Stimulated activated CD8-positive, alpha-beta memory T cell treated with anti-CD3 and anti-CD28 coated beads, Interleukin-7, amount 100 ng/mL, for 48 hours (primary cell): ENCODE measurements at regions not wholly inside any gene's neighbourhood (a gene's known extent, or its start where the extent isn't known, plus 50 kb on each side); places are given as distances from the start of the nearest gene placed in this dataset.

Source experiments
- DNase-seq, 2 donors: peaks; one replicate each; pipeline ENCODE4 v3.0.0-alpha.2; 2020; ENCODE audit warnings: low read depth in 1 of 2; ENCODE audit errors: extremely low read depth in 1 of 2

DNA sequence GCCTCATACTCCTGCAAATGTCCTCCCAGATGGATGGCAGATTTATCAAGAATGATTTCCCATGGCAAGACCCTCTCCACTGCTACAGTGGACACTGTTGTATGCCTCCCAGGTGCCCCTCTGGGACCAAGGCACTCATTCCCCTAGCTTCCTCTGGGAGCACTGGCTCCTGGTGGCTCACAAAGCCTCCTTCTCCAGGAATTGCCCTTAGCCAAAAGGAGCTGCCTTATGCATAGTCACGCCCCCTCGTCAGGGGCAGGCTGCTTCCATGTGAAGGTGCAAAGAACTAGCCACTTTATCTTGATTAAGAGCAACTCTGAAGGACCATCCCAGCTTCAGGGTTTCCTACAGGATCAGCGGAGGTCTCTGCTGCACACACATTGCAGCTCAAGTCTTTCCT is 358.1 kb downstream of the CDK5RAP2 start:
- DNase-seq = no peak

GRCh38 chr9:120214332-120214731 is 365.6 kb downstream of the CDK5RAP2 start:
- DNase-seq = no peak

DNA sequence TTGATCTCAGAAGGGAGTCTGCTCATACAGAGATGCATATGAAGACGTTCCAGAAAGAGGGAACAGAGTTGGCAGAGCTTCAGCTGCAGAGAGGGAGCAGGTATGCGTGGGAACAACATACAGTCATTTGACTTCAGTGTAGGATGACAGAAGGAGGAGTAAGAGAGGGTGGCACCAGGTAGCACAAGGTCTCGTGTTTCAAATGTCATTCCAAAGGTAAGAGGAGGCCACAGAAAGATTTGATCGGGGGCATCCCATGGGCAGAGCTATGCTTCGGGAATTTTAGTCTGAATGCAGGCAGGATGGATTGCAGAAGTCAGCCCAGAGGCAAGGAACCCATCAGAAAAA is 367.1 kb downstream of the CDK5RAP2 start:
- no peak for DNase-seq

DNA sequence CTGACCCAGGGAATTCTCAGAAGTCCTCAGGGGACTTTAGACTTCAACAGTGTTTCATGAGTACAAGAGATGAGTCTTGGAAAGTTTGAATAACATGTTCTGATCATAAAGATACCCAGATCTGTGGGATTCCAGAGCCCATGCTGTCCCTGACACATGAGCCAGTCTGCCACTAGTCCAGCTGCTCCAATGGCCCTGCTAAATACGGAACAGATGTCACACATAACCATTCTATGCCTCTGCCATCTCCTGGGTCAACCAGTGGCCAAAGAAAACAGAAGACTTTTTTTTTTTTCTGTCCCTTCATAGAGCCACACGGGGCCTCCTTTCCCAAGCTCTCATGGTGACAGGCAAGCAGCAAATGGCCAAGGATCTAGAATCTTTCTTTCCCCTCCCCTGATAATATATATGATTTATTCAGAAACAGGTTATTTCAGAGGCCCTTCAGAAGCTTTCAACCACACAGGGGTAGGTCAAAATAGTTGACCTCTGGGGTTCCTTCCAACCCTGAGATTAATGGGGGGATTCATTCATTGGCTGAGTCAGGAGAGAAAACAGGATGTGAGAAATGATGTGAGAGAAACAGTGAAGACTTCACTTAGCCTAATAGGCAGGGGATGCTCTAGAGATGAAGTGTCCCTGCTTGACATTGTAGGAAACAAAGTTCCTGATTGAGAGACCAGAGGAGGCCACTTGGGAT is 367.7 kb downstream of the CDK5RAP2 start:
- no peak for DNase-seq

DNA sequence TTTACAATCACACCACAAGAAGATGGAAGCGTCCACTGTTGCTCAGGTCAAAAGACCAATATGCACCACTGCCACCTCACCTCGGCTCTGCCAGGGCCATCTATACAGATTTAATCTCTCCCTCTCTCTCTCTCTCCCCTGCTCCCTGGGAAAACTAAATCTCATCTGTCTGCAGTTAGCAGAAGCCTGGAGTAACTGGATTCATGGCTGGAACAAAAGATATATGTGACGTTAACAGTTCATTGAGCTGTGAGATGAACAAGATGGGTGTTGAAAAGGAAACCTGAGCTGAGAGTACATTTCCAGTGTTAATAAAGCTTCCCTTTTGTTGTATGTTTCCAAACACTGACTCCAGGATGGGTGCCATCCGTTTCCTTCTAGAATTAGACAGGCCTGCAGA is 369.7 kb downstream of the CDK5RAP2 start:
- DNase-seq = no peak

GRCh38 chr9:120202856-120203654 is 376.9 kb downstream of the CDK5RAP2 start:
- no peak for DNase-seq

DNA sequence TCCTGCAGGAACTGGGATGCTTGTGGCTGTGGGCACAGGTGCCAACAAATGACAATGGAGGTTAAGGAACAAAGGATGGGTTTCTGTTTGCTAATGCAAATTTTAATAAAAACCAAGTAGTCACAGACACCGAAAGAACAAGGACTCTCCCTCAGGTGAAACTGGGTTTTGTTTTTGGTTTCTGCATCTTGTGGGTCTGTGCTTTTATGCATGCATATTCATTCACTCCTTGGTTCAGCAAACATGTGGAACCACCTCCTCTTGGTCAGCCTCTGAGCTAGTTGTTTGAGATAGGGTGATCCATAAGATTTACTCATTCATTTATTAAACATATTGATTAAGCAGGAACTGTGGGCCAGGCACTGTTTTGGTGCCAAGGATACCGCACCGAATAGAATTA is 381.9 kb downstream of the CDK5RAP2 start:
- DNase-seq = no peak

DNA sequence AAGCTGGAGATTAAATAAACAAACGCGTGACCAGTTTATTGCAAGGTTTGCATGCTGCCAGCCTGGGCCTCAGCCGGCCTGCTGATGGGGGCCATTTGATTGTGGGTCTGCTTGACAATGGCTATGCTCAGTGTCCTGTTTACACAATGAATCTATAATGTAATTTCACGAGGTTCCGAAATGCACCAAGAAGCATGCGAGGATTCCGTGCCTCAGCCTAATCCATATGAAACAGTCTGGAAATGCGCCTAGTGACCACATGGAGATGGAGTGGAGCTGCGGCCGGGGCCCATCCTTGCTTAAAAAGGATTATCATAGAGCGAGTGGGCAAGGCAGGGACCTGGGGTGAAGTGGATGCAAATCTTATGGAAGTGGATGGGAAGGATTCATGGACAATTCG is 382.4 kb downstream of the CDK5RAP2 start:
- DNase-seq = no peak

GRCh38 chr9:120191141-120191540 is 388.8 kb downstream of the CDK5RAP2 start:
- no peak for DNase-seq

- no peak for DNase-seq
These were observed 392.2 kb downstream of the CDK5RAP2 start for GRCh38 chr9:120187758-120188157.

GRCh38 chr9:120186276-120186675 is 393.7 kb downstream of the CDK5RAP2 start:
- DNase-seq = no peak

GRCh38 chr9:120184266-120184665 is 395.7 kb downstream of the CDK5RAP2 start:
- DNase-seq = no peak

DNA sequence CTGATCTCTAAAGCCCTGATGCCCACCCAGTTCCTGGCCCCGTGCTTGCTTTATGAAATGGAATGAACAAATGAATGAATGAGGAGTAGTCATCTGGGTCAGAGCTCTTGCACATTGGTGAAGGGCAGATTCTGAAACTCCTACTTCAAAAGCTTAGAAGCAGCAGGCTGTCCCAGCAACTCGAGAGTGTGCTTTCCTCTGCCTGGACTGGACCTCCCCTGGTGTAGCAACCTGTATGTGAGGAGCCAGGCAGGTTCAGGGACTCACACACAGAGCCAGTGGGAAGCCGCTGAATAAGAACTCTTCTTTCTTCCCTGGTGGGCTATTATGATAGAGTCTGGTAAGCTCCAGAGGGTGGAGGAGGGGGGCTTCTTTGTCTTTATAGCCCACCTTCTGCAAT is 396.4 kb downstream of the CDK5RAP2 start:
- DNase-seq = no peak

DNA sequence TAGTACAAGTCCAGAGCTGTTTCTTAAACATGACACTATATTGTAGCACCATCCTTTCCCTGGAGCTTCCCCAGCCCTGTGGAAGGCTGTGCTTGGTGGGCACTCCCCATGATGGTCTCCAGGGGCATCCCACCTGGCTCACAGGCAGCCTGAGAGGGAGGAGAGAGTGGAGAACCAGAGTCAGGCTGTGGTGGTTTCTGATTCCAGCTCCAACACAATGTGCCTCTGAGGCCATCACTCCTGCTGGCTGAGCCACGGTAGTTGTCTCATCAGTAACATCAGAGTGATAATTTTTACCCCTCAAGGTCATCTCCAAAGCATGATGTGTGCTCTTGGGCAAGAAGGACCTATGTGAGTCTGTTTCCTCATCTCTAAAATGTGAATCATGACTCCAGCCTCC is 398.0 kb downstream of the CDK5RAP2 start:
- no peak for DNase-seq

- DNase-seq = no peak
These were observed 402.8 kb downstream of the CDK5RAP2 start for GRCh38 chr9:120177121-120177520.

DNA sequence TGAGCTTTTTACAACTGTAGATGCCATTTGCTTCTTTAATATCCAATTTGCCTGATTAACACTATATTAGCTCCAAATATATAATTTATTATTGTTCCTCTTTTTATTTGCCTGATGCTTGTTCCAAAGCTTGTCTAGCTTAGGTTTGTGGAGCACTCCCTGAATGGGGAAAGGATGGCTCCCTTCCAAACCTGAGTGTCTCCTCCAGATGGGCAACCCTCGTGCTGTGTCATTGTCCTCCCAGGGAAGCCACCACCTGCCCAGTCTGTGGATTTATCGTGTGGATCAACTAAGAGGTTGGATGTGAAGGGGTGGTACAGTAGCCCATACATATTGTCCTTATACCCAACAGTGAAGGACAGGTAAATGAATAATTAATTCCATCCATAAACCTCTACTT is 404.9 kb downstream of the CDK5RAP2 start:
- no peak for DNase-seq

- no peak for DNase-seq
These were observed 418.2 kb downstream of the CDK5RAP2 start for GRCh38 chr9:120161776-120162175.

GRCh38 chr9:120158221-120158620 is 421.7 kb downstream of the CDK5RAP2 start:
- DNase-seq = no peak

DNA sequence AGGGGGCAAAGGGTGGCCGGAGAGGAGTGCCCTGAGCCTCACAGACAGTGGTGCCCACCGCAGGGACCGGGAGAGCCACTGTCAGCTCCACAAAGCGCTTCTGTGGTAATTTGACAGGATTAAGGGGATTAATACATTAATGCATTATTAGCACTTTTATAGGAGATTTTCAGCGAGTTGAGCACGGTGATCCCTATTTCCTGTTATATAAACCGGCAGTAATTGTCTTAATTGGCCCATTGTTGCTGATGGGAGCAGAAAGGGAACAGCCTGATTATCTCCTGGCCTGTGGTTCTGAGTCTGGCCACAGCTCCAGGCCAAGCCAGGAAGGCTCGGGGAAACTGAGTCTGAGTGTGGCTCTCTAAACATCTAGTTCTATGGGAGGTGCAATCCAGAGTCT is 423.6 kb downstream of the CDK5RAP2 start:
- DNase-seq = no peak

- DNase-seq = no peak
These were observed 426.7 kb downstream of the CDK5RAP2 start for GRCh38 chr9:120153258-120153657.

DNA sequence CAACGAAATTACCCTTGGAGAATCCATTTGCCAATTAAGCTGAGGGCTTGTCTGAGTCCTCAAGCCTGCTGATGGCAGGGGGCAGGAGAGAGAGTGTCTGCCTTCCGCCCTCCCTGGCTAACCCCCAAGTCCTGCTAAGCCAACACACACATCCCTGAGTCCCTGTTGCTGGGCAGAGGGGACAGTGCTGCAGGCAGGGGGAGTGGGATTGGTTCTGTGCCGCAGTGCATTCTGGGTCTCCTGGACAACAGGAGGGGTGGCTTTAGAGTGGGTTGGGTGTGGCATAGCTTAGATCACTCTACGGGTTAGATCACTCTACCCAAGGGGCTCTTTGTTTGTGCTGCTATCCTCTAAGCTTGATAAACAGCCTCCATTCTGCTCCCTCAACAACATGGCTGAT is 427.7 kb downstream of the CDK5RAP2 start:
- DNase-seq = no peak

DNA sequence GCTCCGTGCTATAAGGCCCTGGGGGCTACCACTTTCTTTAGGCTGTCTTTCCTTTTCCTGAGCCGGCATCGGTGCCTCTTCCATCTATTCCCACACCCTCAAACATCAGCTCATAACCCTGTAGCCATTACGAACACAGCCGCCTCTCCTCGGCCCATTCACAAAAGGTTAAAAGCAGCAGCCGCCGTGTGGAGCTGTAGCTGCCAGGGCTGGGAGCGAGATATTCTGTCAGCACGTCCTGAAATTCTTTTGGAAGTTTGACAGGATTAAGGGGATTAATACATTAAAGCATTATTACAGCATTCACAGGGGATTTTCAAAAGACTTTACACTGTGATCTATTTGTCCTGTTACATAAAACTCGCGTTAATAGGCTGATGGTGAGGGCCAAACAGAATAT is 428.2 kb downstream of the CDK5RAP2 start:
- no peak for DNase-seq

- DNase-seq = no peak
These were observed 428.8 kb downstream of the CDK5RAP2 start for GRCh38 chr9:120151149-120151548.
